Brain microvascular endothelial cell (primary cell): ENCODE measurements at regions not wholly inside any gene's neighbourhood (a gene's known extent, or its start where the extent isn't known, plus 50 kb on each side); places are given as distances from the start of the nearest gene placed in this dataset.

Experiments used
- DNase-seq: peaks from one replicate; pipeline ENCODE4 v3.0.0-alpha.2; 2020
- H3K27ac ChIP-seq: fragments of 250-450 bp; sonication (Bioruptor Pico); 2 replicates; pipeline ENCODE4 v1.5.1; 2020; ENCODE audit warnings: mild to moderate bottlenecking, moderate library complexity
- H3K27me3 ChIP-seq: fragments of 250-450 bp; sonication (Bioruptor Pico); replicated peaks from 2 replicates; pipeline ENCODE4 v1.5.1; 2020; ENCODE audit warnings: mild to moderate bottlenecking
- H3K36me3 ChIP-seq: fragments of 250-450 bp; sonication (Bioruptor Pico); replicated peaks from 2 replicates; pipeline ENCODE4 v1.5.1; 2020; ENCODE audit warnings: mild to moderate bottlenecking
- H3K4me3 ChIP-seq: 2 replicates; pipeline ENCODE4 v1.5.1; 2011; ENCODE audit warnings: low read depth, mild to moderate bottlenecking, control low read depth, low read length, moderate library complexity
- CTCF ChIP-seq: IDR thresholded peaks from 2 replicates; pipeline ENCODE4 v1.5.1; 2011; ENCODE audit warnings: low read depth, mild to moderate bottlenecking, moderate library complexity, low read length, control low read depth, inconsistent platforms; ENCODE audit errors: missing control alignments
- in situ Hi-C: cut with HindIII; loops from 2 replicates; pipeline ENCODE4 v1.10.0; 2017; ENCODE audit warnings: low sequenced_read_pairs, low pct_ligation_motif_present

GRCh38 chr2:38504169-38504568 is 98.6 kb downstream of the HNRNPLL start:
- DNase-seq: no peak
- Histone ChIP-seq H3K36me3 (no peaks in the 10 kb centered on the region), H3K27ac (no peak overlapping the region), H3K4me3 (no peak overlapping the region), H3K27me3 (no peaks in the 10 kb centered on the region)
- in situ Hi-C loops: no loop called here
- no peak for TF ChIP-seq CTCF

DNA sequence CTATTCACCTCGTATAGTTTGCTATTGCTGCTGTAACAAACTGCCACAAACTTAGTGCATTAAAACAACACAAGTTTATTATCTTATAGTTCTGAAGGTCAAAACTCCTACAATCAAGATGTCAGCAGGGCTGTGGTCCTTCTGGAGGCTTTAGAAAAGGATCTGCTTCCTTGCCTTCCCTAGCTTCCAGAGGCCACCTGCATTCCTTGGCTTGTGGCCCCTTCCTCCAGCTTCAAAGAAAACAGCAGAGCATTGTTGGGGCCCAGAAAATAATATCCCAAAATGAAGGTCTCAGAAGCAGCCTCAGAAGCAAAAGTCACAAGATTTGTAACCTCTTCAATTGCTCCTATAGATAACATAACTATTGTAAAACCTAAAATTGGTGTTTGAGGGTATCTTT is 100.6 kb downstream of the HNRNPLL start:
- no peaks in the 10 kb centered on the region for H3K27me3 ChIP-seq
- TF ChIP-seq CTCF: no peak
- no peaks in the 10 kb centered on the region for H3K36me3 ChIP-seq
- no peak overlapping the region for H3K4me3 ChIP-seq
- H3K27ac ChIP-seq: no peak overlapping the region
- in situ Hi-C loops: no loop called here
- DNase-seq: no peak

- Histone ChIP-seq H3K36me3 (no peaks in the 10 kb centered on the region), H3K4me3 (no peak overlapping the region), H3K27me3 (no peaks in the 10 kb centered on the region), H3K27ac (no peak overlapping the region)
- TF ChIP-seq CTCF: no peak
- no peak for DNase-seq
- in situ Hi-C loops: no loop called here
Observed at GRCh38 chr2:38500283-38500634, 102.5 kb downstream of the HNRNPLL start.

- no peak for TF ChIP-seq CTCF
- Histone ChIP-seq H3K27me3 (no peaks in the 10 kb centered on the region), H3K4me3 (no peak overlapping the region), H3K27ac (no peak overlapping the region), H3K36me3 (no peaks in the 10 kb centered on the region)
- in situ Hi-C loops: no loop called here
- no peak for DNase-seq
Observed at GRCh38 chr2:38499548-38500282, 103.0 kb downstream of the HNRNPLL start.

DNA sequence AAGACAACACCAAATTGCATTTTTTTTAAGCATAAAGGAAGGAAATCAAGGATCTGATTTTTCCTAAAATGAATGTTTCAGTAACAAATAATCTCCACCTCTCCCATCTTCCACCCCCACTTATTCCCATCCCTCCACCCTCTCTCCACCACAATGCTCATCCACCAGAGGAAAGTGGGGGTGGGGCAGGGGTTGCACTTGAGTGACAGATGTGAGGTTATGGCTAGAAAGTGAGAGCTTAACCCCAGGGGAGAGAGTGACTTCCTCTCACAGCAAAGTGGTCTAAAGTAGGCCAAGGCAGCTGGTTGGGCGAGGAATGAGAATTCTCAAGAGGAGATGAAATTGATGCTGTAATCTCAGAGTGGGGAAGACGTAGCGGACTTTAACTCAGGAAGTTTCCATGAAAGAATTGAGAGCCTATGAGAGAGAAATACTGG is 104.7 kb downstream of the HNRNPLL start:
- Histone ChIP-seq H3K4me3 (no peak overlapping the region), H3K36me3 (no peaks in the 10 kb centered on the region), H3K27me3 (no peaks in the 10 kb centered on the region), H3K27ac (no peak overlapping the region)
- no peak for TF ChIP-seq CTCF
- DNase-seq: no peak
- in situ Hi-C loops: no loop called here

- H3K27me3 ChIP-seq: no peaks in the 10 kb centered on the region
- no peak overlapping the region for H3K27ac ChIP-seq
- no peak for DNase-seq
- H3K36me3 ChIP-seq: no peaks in the 10 kb centered on the region
- TF ChIP-seq CTCF: no peak
- in situ Hi-C loops: no loop called here
- no peak overlapping the region for H3K4me3 ChIP-seq
Observed at GRCh38 chr2:38497670-38498037, 105.1 kb downstream of the HNRNPLL start.
